H1 (cell line): ENCODE measurements at regions not wholly inside any gene's neighbourhood (a gene's known extent, or its start where the extent isn't known, plus 50 kb on each side); places are given as distances from the start of the nearest gene placed in this dataset.

Experiments used
- GTF2F1 ChIP-seq: IDR thresholded peaks from 2 replicates; pipeline ENCODE4 v1.6.1; 2012; ENCODE audit warnings: low read depth, low read length, improper control_type of control experiment, borderline replicate concordance

GRCh38 chr14:62101189-62101588 lies 339.0 kb downstream of the SNAPC1 start (continued):
- no peak for TF ChIP-seq GTF2F1
